HG03378 (cell line): ENCODE measurements at regions not wholly inside any gene's neighbourhood (a gene's known extent, or its start where the extent isn't known, plus 50 kb on each side); places are given as distances from the start of the nearest gene placed in this dataset.
"Not testable (repeated sequence)": the region's sequence is repeated elsewhere in the genome, so short reads cannot be mapped to it uniquely, and the experiment has no call there.

Experiments
- ATAC-seq: cut with Tn5 transposase; IDR thresholded peaks from one replicate; pipeline ENCODE4 v1.9.1; 2021; ENCODE audit warnings: mild to moderate bottlenecking, moderate library complexity; ENCODE audit not compliant: unreplicated experiment

DNA sequence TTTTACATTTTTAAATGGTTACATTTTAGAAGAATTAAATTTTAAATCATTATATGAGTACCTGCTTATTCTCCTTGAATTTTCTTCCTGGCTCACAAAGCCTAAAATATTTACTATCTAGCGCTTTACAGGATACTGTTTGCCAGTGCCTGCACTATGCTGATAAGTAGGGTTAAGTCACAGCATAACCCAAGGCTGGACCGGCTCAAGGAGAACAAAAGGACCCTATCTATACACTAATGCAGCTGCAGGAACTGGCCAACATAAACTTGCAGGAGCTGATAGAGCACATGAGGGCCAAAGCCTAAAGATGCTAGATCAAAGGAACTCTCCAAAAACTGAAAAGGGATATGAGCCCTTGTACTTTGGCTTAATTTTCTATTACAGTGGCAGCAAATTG, 1086.9 kb upstream of the TMPRSS15 start:
- ATAC-seq: no peak

DNA sequence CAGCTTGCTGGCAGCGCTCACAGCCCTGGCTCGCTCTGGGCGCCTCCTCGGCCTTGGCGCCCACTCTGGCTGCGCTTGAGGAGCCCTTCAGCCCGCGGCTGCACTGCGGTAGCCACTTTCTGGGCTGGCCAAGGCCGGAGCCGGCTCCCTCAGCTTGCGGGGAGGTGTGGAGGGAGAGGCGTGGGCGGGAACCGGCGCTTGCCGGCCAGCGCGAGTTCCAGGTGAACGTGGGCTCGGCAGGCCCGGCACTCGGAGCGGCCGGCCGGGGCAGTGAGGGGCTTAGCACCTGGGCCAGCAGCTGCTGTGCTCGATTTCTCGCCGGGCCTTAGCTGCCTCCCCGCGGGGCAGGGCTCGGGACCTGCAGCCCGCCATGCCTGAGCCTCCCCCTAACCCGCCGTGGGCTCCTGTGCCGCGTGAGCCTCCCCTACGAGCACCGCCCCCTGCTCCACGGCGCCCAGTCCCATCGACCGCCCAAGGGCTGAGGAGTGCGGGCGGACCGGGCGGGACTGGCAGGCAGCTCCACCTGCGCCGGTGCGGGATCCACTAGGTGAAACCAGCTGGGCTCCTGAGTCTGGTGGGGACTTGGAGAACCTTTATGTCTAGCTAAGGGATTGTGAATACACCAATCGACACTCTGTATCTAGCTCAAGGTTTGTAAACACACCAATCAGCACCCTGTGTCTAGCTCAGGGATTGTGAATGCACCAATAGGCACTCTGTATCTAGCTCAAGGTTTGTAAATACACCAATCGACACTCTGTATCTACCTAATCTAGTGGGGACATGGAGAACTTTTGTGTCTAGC, 1090.1 kb upstream of the TMPRSS15 start:
- not testable (repeated sequence) for ATAC-seq

DNA sequence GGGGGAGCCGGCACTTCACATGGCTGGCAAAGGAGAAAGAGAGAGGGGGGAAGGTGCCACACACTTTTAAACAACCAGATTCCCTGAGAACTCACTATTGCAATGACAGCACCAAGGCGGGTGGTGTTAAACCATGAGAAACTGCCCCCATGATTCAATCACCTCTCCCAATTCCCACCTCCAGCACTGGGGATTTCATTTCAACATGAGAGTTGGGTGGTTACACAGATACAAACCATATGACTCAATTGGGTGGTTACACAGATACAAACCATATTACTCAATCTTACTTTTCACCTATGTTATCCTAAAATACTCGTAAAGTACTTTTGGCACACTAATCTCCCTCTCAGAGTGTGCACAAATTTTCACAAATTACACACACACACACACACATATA, 1097.5 kb upstream of the TMPRSS15 start:
- no peak for ATAC-seq

GRCh38 chr21:19507682-19508260, 1104.2 kb upstream of the TMPRSS15 start:
- no peak for ATAC-seq

- ATAC-seq: no peak
Observed at GRCh38 chr21:19508442-19508841, 1104.9 kb upstream of the TMPRSS15 start.

DNA sequence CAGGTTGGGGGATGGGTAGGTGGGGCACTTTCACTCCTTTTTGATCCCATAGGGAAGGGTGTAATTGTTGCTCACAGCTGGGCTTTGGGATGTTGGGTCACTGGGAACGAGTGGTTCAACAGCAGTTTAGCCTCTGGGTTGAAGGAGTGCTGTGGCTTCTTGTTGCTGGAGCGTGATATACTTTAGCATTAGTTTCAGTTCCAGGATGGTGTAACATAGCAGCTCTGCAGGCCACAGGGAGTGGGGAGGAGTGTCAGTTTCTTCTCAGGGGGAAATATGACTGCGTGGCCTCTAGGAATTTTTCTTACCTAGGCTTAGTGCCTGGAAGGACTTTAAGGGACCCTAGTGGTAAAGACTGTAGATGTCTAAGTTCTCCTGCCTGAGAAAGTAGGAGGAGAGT, 1105.3 kb upstream of the TMPRSS15 start:
- no peak for ATAC-seq

DNA sequence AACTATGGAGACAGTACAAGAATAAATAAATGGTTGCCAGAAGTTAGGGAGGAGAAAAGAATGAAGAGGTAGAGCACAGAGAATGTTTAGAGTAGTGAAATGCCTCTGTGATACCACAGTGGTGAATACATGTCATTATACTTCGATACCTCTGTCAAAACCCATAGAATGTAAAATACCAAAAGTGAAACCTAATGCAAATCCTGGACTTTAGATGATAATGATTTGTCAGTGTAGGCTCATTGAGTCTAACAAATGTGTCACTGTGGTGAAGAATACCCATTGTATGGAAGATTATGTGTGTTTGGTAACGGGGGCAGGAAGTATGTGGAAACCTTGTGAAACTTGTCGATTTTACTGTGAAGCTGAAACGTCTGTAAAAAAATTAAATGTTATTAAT, 1106.5 kb upstream of the TMPRSS15 start:
- no peak for ATAC-seq

DNA sequence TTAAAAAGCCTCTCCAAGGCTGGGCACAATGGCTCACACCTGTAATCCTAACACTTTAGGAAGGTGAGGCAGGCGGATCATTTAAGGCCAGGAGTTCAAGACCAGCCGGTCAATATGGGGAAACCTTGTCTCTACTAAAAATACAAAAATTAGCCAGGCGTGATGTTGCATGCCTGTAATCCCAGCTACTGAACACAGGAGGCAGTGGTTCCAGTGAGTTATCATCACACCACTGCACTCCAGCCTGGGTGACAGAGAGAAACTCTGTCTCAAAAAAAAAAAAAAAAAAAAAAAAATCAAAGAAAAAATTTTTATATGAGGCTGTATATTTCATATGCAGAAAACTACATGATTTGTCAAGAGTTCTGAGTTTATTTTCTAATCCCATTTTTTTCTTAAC, 1107.1 kb upstream of the TMPRSS15 start:
- ATAC-seq: no peak

- ATAC-seq: no peak
Observed at GRCh38 chr21:19522381-19522780, 1118.8 kb upstream of the TMPRSS15 start.

GRCh38 chr21:19523061-19523460, 1119.5 kb upstream of the TMPRSS15 start:
- ATAC-seq: no peak

- no peak for ATAC-seq
Observed at GRCh38 chr21:19523746-19524145, 1120.2 kb upstream of the TMPRSS15 start.

DNA sequence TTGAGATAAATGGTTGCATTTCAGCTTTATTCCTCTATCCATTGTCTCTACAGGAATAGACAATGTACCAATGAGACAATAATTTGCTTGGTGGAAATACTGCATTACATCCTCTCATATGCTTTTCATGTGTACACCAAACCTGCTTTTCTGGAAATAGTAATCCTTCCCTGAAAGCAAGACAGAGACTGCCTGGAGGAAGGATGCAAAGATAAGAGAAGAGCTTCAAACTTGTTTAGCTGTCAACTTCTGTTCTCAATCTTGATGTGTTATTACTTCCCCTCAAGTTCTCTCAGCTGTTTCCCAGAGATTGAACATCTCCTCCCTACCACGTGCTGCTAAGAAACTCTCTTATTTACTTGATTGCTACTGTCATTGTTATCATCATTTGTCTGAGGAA, 1125.4 kb upstream of the TMPRSS15 start:
- no peak for ATAC-seq

- no peak for ATAC-seq
Observed at GRCh38 chr21:19535356-19535755, 1131.8 kb upstream of the TMPRSS15 start.

GRCh38 chr21:19537116-19537515, 1133.5 kb upstream of the TMPRSS15 start:
- ATAC-seq: no peak

- ATAC-seq: no peak
Observed at GRCh38 chr21:19540287-19540686, 1136.7 kb upstream of the TMPRSS15 start.

GRCh38 chr21:19541602-19542001, 1138.0 kb upstream of the TMPRSS15 start:
- ATAC-seq: no peak

- ATAC-seq: not testable (repeated sequence)
Observed at GRCh38 chr21:19544493-19544892, 1140.9 kb upstream of the TMPRSS15 start.

DNA sequence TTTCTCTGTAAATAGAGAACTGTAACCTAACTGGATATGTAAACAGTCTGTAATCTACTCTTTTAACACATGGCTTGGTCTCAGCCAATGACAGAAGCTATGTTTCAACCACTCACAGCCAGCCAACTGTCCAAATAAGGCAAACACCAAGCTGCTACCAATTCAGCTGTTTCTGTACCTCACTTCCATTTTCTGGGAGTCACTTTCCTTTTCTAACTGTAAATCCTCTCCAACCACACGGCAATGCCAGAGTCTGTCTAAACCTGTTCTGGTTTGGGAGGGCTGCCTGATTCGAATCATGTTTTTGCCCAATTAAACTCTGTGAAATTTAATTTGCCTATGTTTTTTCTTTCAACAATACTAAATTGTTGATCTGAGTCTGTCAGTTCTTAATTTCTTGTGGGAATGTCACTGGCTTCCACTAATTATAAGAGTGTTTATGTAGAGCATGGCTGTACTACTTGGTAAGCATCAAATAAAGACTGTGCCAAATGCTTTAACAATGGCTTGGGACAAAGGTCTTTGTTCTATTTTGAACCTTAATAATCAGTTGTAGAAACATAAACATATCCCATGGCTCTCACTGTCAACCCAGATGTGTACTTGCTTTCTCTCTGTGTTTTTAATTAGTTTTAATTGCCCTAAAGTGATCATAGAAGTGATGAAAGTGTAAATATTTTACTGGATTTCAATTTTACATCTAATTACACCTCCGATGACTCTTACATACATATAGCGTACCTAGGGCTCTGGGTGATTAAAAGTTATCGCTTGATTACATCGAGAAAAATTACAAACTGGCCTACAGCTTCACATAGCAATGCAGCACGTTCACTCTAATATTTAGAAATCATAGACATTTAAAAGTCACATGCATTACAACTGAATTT, 1144.6 kb upstream of the TMPRSS15 start:
- no peak for ATAC-seq

DNA sequence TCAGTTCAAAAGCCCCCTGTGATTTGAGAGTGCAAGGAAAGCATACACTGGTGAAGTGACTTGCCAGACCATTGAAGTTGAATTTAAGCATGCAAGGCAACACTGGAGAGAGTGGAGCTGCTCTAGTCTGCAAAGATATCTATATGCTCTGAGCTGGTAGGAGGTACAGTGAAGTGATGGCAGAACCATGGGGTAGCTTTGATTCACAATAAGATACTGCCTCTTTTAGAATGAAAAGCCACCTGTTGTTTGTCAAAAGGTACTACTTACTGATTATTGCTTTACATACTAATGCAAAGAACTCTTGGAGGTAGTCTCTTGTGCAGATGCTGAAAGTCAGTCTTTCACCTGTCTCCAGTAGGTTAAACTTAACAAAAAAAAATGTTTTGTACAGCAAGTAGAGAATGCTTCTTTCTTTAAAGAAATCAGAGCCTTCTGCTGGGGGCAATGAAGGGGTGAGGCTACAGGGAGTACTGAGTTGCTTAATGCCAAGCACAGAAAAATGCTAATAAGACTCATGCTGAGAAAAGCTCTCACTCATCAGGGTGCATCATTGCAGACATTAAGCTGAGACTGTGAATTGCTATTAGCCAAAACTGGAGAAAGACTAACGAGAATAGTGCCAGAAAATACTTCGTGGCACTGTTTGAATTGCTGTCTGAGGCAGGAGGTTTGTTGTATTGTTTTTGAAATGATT, 1150.5 kb upstream of the TMPRSS15 start:
- no peak for ATAC-seq

DNA sequence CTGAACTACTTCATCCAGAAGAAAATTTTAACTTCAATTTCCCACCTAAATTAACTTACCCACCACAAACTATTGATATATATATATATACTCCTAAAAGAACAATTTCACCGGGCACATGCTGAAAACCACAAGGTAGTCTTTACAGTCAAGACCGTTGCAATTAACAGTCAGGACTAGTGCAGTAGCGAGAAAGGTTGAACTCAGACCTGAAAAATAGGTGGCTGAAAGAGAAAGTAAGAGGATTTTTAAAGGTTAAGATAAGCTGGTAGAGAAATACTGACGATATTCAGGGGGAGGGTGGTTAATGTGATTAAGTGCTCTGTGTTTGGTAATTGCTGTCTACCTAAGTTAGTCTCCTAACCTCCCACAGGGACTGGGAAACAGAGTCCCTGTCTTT, 1153.5 kb upstream of the TMPRSS15 start:
- ATAC-seq: no peak

GRCh38 chr21:19557488-19557887, 1153.9 kb upstream of the TMPRSS15 start:
- ATAC-seq: no peak
